Ecto neural progenitor cell (in vitro differentiated cells): ENCODE measurements at regions not wholly inside any gene's neighbourhood (a gene's known extent, or its start where the extent isn't known, plus 50 kb on each side); places are given as distances from the start of the nearest gene placed in this dataset.

ENCODE experiments used
- DNase-seq: peaks from one replicate; pipeline ENCODE4 v3.0.0-alpha.2; 2018; ENCODE audit warnings: low spot score

DNA sequence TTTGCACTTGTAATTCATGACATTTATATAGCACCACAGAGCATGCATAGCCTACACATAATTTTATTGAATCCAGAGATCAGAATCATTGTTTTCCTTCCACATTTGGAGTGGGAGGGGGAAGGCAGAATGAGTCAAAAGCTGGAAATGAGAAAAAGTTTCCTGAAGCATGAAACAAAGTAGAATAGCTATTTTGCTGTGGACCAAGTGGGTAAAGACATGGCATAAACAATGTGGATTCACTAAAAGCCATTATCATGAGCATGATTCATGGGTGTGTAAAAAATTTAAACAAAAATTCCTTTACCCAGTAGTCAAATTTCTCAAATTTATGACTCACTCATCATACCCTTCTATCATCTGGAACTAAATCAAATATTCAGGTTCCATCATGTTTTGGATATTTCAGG lies 97.9 kb downstream of the YIPF5 start:
- no peak for DNase-seq

DNA sequence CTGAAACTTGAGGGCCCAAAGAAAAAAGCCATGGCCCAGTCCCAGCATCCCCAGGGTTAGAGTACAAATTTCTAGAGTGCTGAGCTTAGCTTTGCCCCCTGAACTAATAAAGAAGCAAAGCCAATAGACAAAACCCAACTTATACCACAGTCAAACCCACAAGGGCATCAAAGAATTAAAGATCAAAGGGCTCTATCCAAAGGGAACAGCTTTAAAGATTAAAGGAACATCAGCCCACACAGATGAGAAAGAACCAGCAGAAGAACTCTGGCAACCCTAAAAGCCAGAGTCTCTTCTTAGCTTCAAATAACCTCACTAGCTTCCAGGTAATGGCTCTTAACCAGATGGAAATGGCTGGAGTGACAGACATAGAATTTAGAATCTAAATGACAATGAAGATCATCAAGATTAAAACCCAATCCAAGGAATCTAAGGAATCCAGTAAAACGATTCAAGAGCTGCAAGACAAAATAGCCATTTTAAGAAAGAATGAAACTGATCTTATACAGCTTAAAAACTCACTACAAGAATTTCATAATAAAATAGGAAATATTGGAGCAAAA lies 93.9 kb downstream of the YIPF5 start:
- DNase-seq, result no peak

DNA sequence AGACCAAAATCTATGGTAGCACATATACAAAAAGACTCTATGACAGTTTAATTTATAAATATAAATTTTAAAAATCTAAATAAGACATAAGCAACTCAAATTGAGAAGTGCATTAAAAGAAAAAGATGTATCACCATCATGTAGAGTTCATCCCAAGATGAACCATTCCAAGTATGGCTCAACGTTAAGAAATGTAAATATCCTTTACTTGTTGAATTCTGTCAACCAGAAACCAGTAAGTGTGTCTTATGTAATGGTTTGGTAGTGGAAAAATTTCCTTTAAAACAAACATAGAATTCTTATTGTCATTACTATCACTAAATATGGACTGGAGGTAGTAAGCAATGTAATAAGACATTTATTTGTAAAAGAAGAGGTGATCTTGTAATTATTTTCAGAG lies 87.3 kb downstream of the YIPF5 start:
- no peak for DNase-seq

DNA sequence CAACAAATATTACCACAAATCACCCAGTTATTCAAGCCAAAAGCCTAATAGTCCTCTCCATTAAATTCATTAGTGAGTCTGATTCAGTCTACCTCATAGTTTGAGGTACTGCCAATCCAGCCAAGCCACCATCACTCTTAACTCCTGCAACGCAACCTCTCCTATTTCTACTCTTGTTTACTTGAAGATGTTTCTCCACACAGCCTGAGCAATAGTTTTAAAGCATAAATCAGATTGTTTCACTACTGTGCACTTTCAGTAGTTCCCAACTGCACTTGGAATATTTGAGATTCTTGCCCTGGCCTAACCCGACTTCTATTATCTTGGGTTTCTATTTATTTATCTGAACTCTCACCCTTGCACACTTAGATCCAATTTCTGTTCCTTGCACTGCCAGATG lies 85.5 kb downstream of the YIPF5 start:
- DNase-seq, result no peak

DNA sequence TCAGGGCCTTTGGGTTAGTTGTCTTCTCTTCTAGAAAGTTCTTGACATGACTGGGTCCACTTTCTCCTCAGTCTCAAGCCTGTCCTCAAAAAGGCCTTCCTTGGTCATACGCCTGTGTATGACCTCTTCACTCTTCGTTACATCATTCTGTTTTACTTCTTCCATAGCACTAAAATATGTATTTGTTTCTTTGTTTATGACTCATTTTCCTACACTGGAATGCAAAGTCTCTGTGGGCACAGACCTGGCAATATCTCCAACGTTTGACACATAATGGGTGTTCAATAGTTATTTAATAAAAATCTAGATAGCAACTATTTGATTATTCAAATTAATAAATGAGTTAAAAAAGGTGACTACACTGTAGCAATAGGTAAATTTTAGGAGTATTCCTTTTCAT lies 85.1 kb downstream of the YIPF5 start:
- no peak for DNase-seq

DNA sequence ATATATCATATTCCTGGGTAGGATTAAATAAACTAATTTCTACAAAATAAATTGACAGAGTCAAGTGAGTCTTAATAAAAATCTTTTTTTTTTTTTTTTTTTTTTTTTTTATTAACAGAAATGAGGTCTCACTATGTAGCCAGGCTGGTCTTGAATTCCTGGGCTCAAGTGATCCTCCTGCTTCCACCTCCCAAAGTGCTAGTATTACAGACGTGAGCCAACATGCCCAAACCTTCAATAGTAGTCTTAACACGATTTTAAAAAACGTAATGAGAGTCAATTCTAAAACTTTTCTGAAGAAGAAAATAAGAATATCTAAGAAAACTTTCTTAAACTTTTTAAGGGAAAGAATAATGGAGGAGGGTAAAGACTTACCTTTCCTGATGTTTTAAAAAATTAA lies 84.2 kb downstream of the YIPF5 start:
- DNase-seq, result no peak

DNA sequence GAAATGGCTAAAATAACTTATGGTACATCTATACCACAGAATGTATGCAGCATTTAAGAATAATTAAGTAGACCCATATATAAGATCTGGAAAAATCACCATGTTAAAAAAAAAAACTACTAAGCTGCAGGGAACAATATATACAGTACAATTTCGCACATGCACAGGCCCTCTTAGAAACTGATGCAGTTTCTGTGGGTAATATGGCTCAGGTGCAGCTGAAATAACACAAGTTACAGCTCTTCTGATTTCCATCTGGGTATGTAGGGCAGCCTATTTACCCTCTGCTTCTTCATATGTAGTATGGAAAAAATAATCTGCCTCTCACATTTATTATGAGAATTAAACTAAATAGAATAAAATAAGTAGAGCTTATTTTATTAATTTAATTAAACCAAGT lies 82.9 kb downstream of the YIPF5 start:
- DNase-seq, result no peak

DNA sequence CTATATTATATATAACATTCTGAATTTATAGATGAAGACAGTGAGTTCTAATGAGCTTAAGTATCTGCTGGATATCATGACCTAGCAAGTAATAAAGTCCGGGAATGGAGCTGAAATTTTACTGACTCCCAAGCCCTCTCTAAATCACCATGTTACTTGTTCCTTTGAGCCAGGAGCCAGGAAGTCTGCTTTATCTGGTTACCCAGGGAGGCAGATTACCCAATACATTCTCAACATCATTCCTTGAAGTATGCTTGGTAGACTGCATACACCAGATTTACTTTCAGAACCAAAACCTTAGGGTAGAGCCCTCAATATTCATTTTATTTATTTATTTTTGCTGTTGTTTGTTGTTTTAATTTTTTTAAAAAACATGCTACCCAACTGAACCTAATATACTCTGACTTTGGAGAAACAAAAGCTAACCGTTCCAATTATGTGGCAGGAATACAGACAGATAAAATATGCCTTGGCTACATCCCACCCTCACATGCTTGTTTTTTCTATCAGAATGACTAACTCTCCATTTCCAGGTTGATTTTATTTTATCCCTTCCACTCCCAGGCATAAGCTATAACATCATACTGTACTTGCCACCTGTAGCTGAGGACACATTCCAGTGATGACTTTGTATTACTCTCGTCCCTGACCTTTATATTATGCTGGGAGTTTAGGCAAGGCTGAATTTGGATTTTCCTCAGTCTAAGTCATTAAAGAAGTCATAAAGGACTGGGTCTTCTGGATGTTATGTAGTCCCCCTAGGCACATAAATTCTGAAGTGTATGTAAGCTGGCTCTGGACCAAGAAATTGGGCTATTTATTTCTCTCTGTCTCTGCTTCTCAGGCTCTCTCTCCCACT lies 82.0 kb downstream of the YIPF5 start:
- DNase-seq, result no peak

DNA sequence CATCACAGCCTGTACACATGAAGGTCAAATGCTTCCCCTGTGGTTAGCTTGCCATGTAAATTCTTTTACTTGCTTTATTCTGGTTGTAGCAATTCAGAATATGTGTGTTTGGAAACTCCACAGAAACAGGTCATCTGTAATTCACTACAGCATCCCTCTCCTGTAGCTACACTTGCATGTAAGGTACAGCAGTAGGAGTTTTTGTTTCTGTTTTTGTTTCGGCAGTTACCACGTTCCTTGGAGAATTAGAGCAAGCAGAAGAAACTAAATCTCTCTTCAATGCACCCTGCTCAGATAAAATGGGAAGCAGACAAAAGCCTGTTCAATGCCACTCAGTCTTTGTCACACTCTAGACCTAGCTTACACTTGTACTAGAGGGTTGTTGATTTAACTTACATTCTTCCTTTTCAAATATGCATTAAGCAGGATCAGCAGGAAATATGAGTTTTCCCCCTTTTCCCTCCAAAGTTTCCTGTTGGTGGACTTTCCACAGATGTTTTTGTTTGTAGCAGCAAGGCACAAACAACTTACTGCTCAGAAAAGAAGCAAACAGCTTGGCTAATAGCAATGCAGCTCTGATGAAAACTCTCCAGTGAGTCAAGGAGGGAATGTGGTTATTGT lies 80.9 kb downstream of the YIPF5 start:
- no peak for DNase-seq

DNA sequence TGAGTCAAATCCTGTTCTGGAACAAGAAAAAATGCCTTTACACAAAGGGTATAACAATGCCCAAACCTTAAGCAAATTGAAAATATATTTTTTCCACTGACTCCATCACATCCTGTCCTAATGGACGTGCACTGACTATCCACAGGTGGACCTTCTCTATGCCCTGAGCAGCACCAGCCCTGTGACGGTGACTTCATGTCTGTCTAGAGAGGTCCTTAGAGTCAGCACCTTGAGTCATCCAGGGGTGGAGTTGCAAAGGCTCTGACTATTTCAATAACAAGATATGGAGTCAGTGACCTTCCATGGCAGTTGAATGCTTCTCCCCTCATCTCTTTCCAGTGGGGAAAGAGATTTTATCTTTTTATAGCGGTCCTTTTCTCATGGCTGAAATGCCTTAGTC lies 78.0 kb downstream of the YIPF5 start:
- DNase-seq, result no peak

DNA sequence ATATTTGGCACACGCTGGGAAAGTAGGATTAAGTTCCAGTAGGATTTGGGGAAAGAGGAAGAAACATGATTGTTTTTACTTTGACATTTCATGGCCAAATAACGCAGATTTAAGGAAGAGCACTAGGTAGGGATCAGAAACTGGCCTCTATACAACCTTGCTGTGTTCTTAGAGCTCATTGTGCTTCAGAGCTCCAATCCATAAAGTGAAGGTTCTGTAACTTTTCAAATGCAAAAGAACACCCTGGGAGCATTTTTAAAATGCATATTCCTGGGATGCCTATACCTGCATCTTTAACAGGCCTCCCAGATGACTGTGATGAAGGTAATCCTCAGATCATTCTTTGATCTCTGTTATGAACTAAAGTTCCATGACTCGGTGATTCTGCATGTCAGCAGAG lies 77.1 kb downstream of the YIPF5 start:
- no peak for DNase-seq

DNA sequence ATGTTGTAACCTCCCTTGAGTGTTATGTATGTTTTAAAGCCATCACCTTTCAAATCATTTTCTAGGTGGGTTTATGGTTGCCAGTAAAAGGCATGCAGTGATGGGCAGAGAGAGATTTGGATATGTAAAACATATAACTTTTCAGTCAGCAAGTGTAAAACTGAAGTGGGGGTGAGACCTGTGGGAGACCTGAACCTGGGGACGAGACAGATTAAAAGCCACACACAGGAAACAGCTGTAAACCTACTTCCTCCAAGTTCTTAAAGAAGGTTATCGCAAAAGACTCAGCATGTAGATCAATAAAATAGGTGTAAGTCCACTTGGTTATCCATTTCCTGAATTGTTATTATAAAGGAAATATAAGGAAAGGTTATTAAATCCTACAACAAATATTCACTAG lies 76.6 kb downstream of the YIPF5 start:
- no peak for DNase-seq

DNA sequence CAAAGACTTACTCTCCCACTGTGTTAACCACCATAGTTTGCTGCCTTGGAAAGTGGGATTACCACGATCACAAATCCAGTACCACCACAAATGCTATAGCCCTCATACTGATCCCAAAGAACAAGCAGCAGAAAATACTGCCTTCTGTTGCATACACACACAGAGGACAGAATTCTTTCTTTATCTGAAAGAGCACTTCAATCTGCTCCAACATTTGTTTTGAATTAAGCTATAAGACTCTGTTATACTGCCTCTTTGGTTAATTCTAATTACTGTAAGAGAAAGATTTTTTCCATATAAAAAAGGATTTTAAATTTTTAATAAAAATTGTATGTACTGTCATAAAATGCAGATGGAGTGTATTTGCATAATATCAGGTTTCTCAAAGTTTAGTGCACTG lies 69.8 kb downstream of the YIPF5 start:
- DNase-seq, result no peak

DNA sequence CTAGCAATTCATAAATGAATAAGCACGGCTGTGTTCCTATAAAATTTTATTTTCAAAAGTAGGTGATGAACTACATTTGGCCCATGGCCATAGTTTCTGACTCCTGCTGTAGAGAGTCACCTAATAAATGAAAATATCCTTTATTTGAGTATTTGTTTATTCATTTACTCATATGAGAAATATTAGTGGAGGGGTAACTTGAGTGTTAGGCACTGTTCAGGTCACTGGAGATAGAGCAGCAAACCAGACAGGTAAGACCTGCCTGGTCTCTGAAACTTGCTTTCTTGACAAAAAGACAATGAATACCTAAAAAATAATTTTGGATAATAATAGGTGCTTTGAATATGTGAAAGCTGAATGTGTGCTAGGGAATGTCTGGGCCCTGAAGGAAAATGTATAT lies 68.8 kb downstream of the YIPF5 start:
- DNase-seq, result no peak

DNA sequence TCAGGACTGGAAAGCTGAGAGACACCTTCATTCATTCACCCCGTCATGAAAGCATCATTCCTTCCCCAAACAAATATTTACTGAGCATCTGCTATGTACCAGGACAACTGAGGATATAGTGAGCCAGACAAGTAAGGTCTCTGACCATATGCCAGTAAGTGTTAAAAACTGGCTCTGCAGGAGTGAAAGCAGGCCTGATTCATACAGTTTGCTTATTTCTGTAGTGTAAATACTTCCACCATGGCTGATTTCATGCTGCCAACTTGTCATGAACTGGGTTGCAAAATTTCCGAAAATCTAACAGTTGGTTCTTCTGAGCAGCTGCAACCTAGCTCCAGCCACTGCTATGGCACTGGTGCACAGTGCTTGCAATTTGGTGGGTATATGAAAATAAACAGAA lies 68.1 kb downstream of the YIPF5 start:
- DNase-seq, result no peak

DNA sequence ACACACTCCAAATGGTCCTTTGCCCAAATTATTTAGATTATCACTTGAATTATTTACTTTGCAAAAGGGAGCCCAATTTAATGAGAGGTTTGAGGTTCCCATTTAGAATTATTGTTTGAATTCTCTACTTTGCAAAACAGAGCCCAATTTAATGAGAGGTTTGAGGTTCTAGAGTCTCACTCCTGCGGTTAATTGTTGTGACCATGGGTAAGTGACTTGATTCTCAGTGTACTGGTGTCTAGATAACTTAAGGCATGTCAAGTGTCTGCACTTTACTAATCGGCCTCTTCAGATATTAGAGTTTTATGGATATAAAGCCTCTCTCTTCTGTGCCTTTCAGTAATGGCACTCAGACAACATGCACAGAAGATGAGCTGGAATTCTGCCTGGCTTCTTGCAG lies 67.5 kb downstream of the YIPF5 start:
- DNase-seq, result no peak

DNA sequence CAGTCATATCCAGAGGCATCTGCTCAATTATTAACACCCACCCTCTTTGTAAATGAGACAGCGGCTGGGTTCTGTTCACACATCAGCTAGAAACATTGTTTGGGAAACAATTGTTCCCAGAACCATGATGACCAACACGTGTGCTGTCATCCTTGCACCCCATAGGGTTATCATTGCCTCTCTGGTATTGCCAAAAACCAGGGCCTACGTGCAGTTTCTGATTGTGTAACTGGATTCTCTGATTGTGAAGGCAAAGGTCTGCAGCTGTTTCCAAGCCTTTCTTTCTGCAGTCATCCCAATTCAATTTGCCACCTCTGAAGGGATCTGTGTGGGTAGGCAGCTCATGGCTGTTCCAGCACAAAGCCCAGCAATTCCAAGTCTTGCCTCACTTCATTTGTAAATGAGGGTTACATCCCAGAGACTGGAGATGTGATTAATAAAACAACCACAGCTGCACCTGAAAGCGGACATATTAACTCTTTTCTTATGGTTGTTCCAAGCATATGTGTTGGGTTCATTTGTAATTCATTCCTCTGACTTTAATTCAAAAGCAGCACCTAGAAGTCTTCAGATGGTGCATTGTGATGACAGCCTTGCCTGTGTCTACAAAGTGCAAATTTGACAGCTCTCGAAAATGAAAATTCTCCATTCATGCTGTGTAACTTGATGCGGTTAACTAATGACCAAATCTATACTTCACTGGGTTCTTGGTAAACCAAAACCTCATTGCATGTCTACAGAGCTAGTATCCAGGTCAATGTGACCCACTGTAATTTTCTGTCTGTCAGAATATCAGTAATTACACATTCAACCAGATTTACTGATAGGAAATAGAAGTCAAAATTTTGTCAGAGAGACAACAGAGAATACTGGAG lies 66.6 kb downstream of the YIPF5 start:
- no peak for DNase-seq

DNA sequence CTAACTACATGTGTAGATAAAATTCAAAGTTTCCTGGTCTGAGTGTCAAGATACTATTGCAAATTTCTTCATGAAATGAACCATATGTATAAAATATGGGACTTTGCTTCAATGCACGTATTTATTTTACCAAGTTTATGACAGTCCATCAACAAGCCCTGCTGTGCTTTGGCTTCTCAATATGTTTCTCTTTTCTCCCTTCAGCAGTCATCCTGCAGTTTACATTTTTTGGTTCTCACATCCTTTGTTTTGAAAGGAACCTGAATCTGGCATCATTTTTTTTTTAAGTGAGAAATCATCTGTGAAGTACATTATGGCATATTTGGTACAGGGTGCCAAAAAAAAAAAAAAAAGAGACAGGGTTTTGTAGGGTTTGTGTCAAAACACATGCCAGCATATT lies 65.1 kb downstream of the YIPF5 start:
- DNase-seq, result no peak

DNA sequence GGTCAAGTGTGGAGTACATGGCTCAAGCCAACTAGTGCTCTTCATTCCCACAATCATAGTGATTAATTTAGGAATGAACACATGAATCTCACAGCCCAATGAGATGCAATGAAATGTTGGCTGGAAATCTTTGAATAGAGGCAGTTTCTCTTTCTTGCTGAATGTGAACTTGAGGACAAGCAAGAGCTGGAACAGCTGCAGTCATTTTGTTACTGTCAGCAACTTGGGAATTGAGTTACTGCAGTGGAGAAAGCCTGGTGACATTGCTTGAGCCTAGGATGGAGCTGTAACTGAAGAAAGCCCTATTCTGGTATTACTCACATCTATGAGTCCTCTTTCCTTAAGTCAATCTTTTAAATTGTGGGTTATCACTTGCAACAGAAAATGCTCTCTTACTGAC lies 62.3 kb downstream of the YIPF5 start:
- DNase-seq, result no peak
